Testis (tissue), 2 donors: ENCODE measurements at regions not wholly inside any gene's neighbourhood (a gene's known extent, or its start where the extent isn't known, plus 50 kb on each side); places are given as distances from the start of the nearest gene placed in this dataset.

Experiments
- CTCF ChIP-seq, 3 experiments: fragments of 450-650 bp in 2 of 3; fragments of 200-600 bp in 1 of 3; sonication (generic) in 1 of 3; IDR thresholded peaks; one replicate each; pipeline ENCODE4 v1.5.1; 2016 to 2019; ENCODE audit warnings: antibody characterized with exemption in 3 of 3, mild to moderate bottlenecking in 2 of 3, moderate library complexity in 1 of 3
- POLR2A ChIP-seq: fragments of 450-650 bp; IDR thresholded peaks from one replicate; pipeline ENCODE4 v1.6.1; 2017; ENCODE audit warnings: antibody characterized with exemption, mild to moderate bottlenecking, moderate library complexity

GRCh38 chr1:14113841-14114567 lies 414.0 kb downstream of the PRDM2 start:
- TF ChIP-seq CTCF (IDR thresholded peaks at IDR 0.05) (peak in 2 of 3 experiments; percentile 25 to 30), POLR2A (no peak)
